Epidermal melanocyte (primary cell): ENCODE measurements at regions not wholly inside any gene's neighbourhood (a gene's known extent, or its start where the extent isn't known, plus 50 kb on each side); places are given as distances from the start of the nearest gene placed in this dataset.

Source experiments
- DNase-seq: peaks from one replicate; pipeline ENCODE4 v3.0.0; 2011; ENCODE audit warnings: low spot score; ENCODE audit not compliant: insufficient read length

- no peak for DNase-seq
These were observed 147.1 kb upstream of the USP9Y start for GRCh38 chrY:12553909-12554308.

- DNase-seq = no peak
These were observed 146.0 kb upstream of the USP9Y start for GRCh38 chrY:12555005-12555404.

GRCh38 chrY:12559007-12559406, 142.0 kb upstream of the USP9Y start:
- DNase-seq = no peak

DNA sequence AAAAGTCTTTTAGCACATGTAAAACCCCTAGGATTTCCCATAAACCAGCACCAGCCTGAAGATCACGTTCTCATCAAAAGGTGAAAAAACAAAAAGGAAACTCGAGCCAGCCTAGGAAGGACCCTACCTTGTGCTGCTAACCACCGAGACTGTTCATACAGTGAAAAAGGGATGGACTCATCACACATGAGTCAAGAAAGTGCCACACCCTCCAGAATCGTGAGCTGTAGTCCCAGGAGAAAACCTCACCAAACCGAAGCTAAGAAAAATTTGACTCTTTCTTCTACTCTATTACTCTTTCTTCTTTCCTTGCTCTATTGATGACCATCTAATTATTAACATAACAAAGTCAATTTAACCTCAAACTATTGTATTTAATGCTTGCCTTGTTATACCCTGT, 124.8 kb upstream of the USP9Y start:
- no peak for DNase-seq

DNA sequence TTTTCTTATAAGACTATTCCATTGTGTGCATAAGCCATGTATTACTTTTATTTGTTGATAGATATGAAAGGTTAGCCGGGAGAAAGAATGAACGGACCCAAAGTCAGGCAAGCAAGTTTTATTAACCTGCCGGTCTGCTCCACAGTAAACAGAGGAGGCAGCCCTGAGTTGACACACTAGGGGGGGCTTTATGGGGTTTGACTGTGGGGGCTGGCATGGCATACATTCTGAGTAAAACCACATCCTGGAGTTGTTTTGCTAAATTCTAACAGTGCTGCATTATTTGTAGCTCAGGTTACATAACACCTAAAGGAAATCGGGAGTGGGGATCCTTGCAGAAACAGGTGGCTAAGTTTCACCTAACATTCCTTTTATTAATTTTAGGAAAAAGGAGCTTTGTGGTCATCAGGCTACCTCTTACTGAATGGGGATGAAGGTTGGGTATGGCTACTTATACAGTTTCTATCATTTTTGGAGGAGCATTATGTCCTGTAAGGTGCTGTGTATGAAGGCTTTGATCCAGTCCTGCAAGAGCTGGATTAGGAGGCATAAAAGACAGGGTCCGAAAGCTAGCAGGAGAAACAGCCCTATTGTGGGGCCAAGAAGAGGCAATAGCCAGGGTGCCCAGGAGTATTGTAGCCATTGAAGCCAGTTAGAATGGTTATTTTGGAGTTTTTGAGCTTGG, 107.4 kb upstream of the USP9Y start:
- no peak for DNase-seq

DNA sequence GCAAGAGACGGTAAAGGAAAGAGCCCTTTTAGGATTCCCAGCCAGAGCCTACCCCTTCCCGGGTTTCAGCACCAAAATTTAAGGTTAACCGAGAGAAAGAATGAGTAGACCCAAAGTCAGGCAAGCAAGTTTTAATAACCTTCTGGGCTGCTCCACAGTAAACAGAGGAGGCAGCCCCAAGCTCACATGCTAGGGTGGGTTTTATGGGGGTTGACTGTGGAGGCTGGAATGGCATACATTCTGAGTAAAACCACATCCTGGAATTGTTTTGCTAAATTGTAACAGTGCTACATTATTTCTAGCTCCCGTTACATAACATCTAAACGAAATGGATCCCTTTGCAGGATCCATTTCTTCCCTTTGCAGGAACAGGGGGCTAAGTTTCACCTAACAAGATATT, 102.2 kb upstream of the USP9Y start:
- no peak for DNase-seq

GRCh38 chrY:12605426-12605825, 95.6 kb upstream of the USP9Y start:
- DNase-seq = no peak

- no peak for DNase-seq
These were observed 90.2 kb upstream of the USP9Y start for GRCh38 chrY:12610861-12611260.

DNA sequence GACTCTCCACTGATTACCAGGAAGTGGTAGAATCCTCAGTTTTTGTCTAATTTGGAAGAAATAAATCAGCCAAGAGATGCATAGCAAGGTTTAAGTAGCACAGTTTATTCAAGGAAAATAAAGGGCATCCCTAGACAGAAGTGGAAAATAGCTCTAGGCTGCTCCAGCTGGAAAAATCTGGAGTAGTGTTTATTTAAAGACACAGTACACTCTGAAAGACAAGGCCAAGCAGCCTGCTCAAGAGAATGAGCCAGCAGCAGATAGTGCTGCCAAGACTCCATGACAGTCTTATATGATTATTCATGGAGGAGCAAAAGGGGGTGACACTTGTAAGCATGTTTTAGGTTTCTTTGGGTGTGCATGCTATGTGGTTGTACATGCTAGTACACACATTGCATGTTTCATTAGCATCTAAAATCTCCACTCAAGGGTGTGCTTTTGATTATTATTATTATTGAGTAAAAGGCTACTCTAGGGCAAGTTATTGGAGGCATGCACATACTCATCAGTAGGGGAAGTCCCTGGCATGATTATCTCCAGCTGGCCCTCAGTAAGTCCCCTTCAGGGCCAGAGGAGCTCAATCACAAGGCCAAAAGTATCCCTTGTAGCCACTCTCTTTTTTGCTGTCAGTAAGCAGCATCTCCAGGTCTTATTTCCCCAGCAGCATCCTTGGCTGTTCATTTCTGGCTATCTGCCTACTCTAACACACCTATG, 85.1 kb upstream of the USP9Y start:
- DNase-seq = no peak

GRCh38 chrY:12621454-12622081, 79.5 kb upstream of the USP9Y start:
- DNase-seq = peak; percentile 37

- DNase-seq = no peak
These were observed 77.8 kb upstream of the USP9Y start for GRCh38 chrY:12623204-12623603.

GRCh38 chrY:12642986-12643385, 58.0 kb upstream of the USP9Y start:
- no peak for DNase-seq

- DNase-seq = no peak
These were observed 57.2 kb upstream of the USP9Y start for GRCh38 chrY:12643693-12644348.

DNA sequence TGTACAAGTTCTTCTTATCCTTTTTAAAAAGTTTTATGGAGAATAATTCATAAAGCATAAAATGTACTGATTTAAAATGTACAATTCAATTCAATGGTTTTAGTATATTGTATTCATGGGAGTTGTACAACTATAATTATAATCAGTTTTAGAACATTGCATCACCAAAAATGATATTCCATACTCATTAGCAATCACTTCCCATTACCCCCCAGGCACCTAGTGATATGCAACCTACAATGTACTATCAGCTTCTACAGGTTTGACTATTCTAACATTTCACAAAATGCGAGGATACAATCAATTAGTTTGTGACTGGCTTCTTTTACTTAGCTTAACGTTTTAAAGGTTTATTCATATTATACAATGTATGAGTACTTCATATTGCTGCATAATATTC, 49.9 kb upstream of the USP9Y start:
- no peak for DNase-seq
